Kidney (tissue), 13 donors: ENCODE measurements at regions not wholly inside any gene's neighbourhood (a gene's known extent, or its start where the extent isn't known, plus 50 kb on each side); places are given as distances from the start of the nearest gene placed in this dataset.

Source experiments
- DNase-seq, 5 donors: peaks; one replicate each; pipeline ENCODE4 v3.0.0-alpha.2; 2013 to 2020
- FAIRE-seq: peaks from 2 replicates; lab custom pipeline; 2012; peaks lifted over from hg19 to GRCh38; lab: Jason Lieb, UNC
- H3K27ac ChIP-seq, 2 donors: one replicate each; pipeline ENCODE4 v1.7.0; 2013; ENCODE audit warnings: low read depth in 2 of 2, low read length in 2 of 2, inconsistent platforms in 1 of 2
- H3K27me3 ChIP-seq: one replicate; pipeline ENCODE4 v1.7.1; 2013; ENCODE audit warnings: low read length, inconsistent platforms; ENCODE audit not compliant: control insufficient read depth, insufficient read depth
- H3K36me3 ChIP-seq, 3 donors: one replicate each; pipeline versions ENCODE4 v1.7.0 to v1.7.1; 2013; ENCODE audit warnings: low read length in 3 of 3, control low read depth in 1 of 3, inconsistent platforms in 1 of 3; ENCODE audit not compliant: insufficient read depth in 3 of 3, control insufficient read depth in 2 of 3
- H3K4me1 ChIP-seq, 3 donors: one replicate each; pipeline versions ENCODE4 v1.7.0 to v1.7.1; 2013; ENCODE audit warnings: low read length in 3 of 3, inconsistent platforms in 1 of 3, low read depth in 1 of 3; ENCODE audit not compliant: control insufficient read depth in 2 of 3, insufficient read depth in 2 of 3
- H3K4me3 ChIP-seq, 3 donors: one replicate each; pipeline versions ENCODE4 v1.7.0 to v1.8.1; 2013; ENCODE audit warnings: low read length in 3 of 3, control low read depth in 1 of 3, inconsistent platforms in 1 of 3
- H3K9ac ChIP-seq, 3 donors: one replicate each; pipeline versions ENCODE4 v1.7.0 to v1.7.1; 2013; ENCODE audit warnings: low read length in 3 of 3, control low read depth in 1 of 3, inconsistent platforms in 1 of 3
- H3K9me3 ChIP-seq, 3 donors: one replicate each; pipeline versions ENCODE4 v1.7.0 to v1.7.1; 2013; ENCODE audit warnings: low read length in 3 of 3, control low read depth in 1 of 3, inconsistent platforms in 1 of 3; ENCODE audit not compliant: control insufficient read depth in 2 of 3, insufficient read depth in 1 of 3
- CTCF ChIP-seq: IDR thresholded peaks from 3 replicates; pipeline ENCODE4 v1.5.1; 2012; ENCODE audit warnings: mild to moderate bottlenecking, moderate library complexity, borderline replicate concordance; ENCODE audit not compliant: insufficient read depth; ENCODE audit errors: extremely low read depth
- intact Hi-C: fragments of 100-400 bp; cut with DNase I; formaldehyde crosslinking; loops from one replicate; pipeline ENCODE4 v1.11.1; 2022
- donor health status: control.
- donor health status: control.
- donor health status: control.
- donor health status: control.
- donor health status: control.
- donor health status: DM: yes; HTN: yes; CAD: no.
- donor health status: Normal renal cell carcinoma (clear cell type).

DNA sequence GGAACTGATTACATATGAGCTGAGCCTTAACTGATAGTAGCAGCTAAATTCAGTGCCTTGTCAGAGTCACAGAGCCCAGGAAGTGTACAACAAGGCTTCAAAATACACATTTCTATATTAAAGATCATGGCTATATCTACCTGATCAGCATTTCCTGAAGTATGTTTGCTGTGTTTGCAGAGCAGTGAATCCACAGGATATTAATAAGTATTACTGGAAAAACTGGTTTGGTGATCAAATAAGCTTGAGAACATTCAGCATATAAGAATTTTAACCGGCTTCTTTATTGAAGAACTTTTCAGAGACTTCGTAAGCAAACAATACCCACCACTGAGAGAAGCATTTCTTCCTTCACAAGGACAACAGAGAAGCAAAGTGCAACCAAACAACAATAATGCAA, 227.0 kb downstream of the ELAVL2 start:
- Histone ChIP-seq H3K9ac (no peak overlapping the region), H3K9me3 (no peaks in the 10 kb centered on the region), H3K4me1 (peaks cover 0 to 4% (median 0%) of the 10 kb centered on the region in 3 donors), H3K27me3 (no peaks in the 10 kb centered on the region), H3K27ac (no peak overlapping the region), H3K4me3 (no peak overlapping the region), H3K36me3 (no peaks in the 10 kb centered on the region)
- no peak for FAIRE-seq
- intact Hi-C loops = no loop called here
- TF ChIP-seq CTCF = no peak
- DNase-seq = peak in 2 of 5 donors; percentile 25 to 30

GRCh38 chr9:23603311-23603710, 222.7 kb downstream of the ELAVL2 start:
- H3K27ac ChIP-seq = no peak overlapping the region
- H3K4me1 ChIP-seq = peaks cover 0 to 4% (median 0%) of the 10 kb centered on the region in 3 donors
- no peaks in the 10 kb centered on the region for H3K27me3 ChIP-seq
- H3K9me3 ChIP-seq = no peaks in the 10 kb centered on the region
- no peaks in the 10 kb centered on the region for H3K36me3 ChIP-seq
- intact Hi-C loops = no loop called here
- TF ChIP-seq CTCF = no peak
- no peak overlapping the region for H3K9ac ChIP-seq
- FAIRE-seq = no peak
- H3K4me3 ChIP-seq = no peak overlapping the region
- no peak for DNase-seq

GRCh38 chr9:23606107-23606506, 219.9 kb downstream of the ELAVL2 start:
- H3K4me3 ChIP-seq = no peak overlapping the region
- DNase-seq (no peak), FAIRE-seq (no peak)
- H3K27ac ChIP-seq = no peak overlapping the region
- TF ChIP-seq CTCF = no peak
- H3K27me3 ChIP-seq = no peaks in the 10 kb centered on the region
- no peaks in the 10 kb centered on the region for H3K36me3 ChIP-seq
- intact Hi-C loops = no loop called here
- no peak overlapping the region for H3K9ac ChIP-seq
- no peaks in the 10 kb centered on the region for H3K9me3 ChIP-seq
- H3K4me1 ChIP-seq = no peaks in the 10 kb centered on the region

DNA sequence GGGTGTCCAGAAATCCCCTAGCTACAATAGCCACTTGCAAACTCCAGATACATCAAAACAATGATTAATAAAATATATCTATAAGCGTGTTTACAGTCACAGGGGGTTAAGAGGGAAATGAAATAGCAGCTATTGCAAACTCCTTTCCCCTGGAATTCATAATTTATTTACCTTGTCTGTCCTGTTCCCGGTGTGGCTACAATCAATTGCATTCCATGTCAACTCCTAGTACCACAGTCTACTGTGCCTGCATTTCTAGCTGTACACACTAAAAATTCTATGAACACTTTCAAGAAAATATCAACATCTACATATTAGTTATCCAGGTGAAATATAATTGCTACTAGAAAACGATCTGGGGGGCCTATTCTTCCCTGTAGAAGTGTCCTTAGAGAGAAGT, 217.6 kb downstream of the ELAVL2 start:
- Histone ChIP-seq H3K9me3 (no peaks in the 10 kb centered on the region), H3K27me3 (no peaks in the 10 kb centered on the region), H3K27ac (no peak overlapping the region), H3K36me3 (no peaks in the 10 kb centered on the region), H3K4me1 (no peaks in the 10 kb centered on the region), H3K9ac (no peak overlapping the region), H3K4me3 (no peak overlapping the region)
- FAIRE-seq (no peak), DNase-seq (no peak)
- intact Hi-C loops = no loop called here
- no peak for TF ChIP-seq CTCF
